Skin epidermis (tissue), 12 donors: ENCODE measurements at regions not wholly inside any gene's neighbourhood (a gene's known extent, or its start where the extent isn't known, plus 50 kb on each side); places are given as distances from the start of the nearest gene placed in this dataset.
"Not testable (repeated sequence)": the region's sequence is repeated elsewhere in the genome, so short reads cannot be mapped to it uniquely, and the experiment has no call there.

Experiments used
- H3K27ac ChIP-seq, 21 experiments: fragments of 200-600 bp; sonication (generic) in 11 of 21; one replicate each; pipeline ENCODE4 v1.5.0; 2020; ENCODE audit warnings: mild to moderate bottlenecking in 3 of 21, inconsistent platforms in 2 of 21, moderate library complexity in 2 of 21
- H3K4me3 ChIP-seq, 7 experiments: fragments of 200-600 bp; sonication (generic) in 2 of 7; one replicate each; pipeline ENCODE4 v1.5.0; 2020; ENCODE audit warnings: inconsistent platforms in 2 of 7, mild to moderate bottlenecking in 2 of 7, moderate library complexity in 1 of 7

- peak overlapping the region in 5 of 21 experiments; percentile 19 to 60 (median 33) for H3K27ac ChIP-seq
- H3K4me3 ChIP-seq = no peak overlapping the region
Observed at GRCh38 chr1:185559684-185560331, 174.4 kb upstream of the HMCN1 start.

DNA sequence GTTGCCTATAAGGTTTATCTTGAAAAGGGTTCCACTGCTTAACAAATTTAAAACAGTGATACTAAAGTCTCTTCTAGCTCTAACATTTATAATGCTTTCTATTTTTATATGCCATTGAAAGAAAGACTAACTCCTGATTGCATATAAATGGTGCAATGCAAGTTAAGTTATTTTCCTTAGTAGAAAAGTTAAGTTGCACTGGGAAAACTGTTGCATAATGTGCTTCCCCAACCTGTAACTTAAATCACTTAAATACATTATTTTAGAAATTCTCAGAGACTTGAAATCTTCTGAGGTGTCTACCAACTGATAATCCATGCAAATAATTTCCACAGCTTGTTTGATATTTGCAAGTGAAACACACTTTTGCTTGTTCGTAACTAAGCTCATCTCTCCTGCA is 175.0 kb upstream of the HMCN1 start:
- Histone ChIP-seq H3K27ac (peak overlapping the region in 2 of 21 experiments; percentile 26 to 60), H3K4me3 (no peak overlapping the region)

GRCh38 chr1:185556561-185556960 is 177.6 kb upstream of the HMCN1 start:
- no peak overlapping the region for H3K4me3 ChIP-seq
- H3K27ac ChIP-seq = no peak overlapping the region

GRCh38 chr1:185555743-185556142 is 178.4 kb upstream of the HMCN1 start:
- Histone ChIP-seq H3K4me3 (no peak overlapping the region), H3K27ac (no peak overlapping the region)

DNA sequence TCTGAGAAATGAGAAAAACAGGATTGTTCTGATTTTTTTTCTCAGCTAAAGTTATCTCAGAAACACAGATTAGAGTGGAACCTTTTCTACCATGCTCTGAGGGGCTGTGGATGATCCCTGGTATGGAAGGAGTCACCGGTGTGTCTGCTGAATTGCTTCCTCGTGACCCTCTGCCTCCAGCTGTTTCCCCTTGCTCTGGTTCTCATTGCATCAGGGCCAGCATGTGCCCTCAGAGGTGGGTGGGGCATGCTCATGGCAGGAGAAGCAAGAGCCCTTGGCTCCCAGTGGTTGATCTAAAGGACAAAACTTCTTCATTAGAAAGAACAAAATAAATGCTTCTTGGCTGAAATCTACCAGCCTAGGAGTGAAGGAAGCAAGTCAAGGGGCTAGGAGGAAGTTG is 183.2 kb upstream of the HMCN1 start:
- no peak overlapping the region for H3K4me3 ChIP-seq
- no peak overlapping the region for H3K27ac ChIP-seq

GRCh38 chr1:185549906-185550305 is 184.3 kb upstream of the HMCN1 start:
- Histone ChIP-seq H3K4me3 (no peak overlapping the region), H3K27ac (no peak overlapping the region)

DNA sequence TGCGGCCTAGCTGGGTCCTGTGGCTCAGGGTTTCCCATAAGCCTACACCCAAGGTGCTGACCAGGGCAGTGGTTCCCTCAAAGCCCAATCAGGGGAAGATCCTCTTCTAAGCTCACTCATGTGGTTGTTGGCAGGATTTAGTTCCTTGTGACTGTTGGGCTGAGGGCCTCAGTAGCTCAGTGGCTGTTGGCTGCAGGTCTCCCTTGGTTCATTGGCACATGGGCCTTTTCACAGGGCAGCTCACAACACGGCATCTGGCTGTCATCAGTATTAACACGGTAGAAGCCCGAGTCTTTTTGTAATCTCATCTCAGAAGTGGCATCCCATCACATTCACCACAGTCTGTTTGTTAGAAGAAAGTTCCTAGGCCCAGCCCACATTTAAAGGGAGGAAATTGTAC is 188.2 kb upstream of the HMCN1 start:
- H3K4me3 ChIP-seq = no peak overlapping the region
- no peak overlapping the region for H3K27ac ChIP-seq

- H3K27ac ChIP-seq = no peak overlapping the region
Observed at GRCh38 chr1:185541871-185542301, 192.3 kb upstream of the HMCN1 start.

GRCh38 chr1:185540295-185540694 is 193.9 kb upstream of the HMCN1 start:
- Histone ChIP-seq H3K27ac (no peak overlapping the region), H3K4me3 (no peak overlapping the region)

More at GRCh38 chr1:185541871-185542301, 192.3 kb upstream of the HMCN1 start:
- no peak overlapping the region for H3K4me3 ChIP-seq

GRCh38 chr1:185539277-185539943 is 194.8 kb upstream of the HMCN1 start:
- H3K27ac ChIP-seq = no peak overlapping the region
- H3K4me3 ChIP-seq = no peak overlapping the region

GRCh38 chr1:185538309-185538898 is 195.8 kb upstream of the HMCN1 start:
- not testable (repeated sequence) for H3K4me3 ChIP-seq, H3K27ac ChIP-seq

DNA sequence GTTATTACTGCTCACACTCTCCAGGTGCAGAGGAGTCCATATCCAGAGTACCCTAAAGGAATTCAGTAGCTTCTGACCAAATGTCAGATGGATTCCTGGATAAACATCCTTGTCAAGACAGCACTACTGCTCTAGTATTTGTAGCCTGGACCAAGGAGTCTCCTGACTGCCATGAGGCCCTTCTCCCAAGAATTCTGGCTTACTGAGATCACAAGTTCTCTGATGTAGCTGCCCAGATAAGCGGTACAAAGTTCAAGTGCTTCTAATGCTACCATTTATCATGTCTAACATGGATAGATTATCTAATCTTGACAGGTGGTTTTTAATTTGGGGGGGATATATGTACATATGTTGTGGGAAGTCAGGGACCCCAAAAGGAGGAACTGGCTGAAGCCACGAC is 196.6 kb upstream of the HMCN1 start:
- Histone ChIP-seq H3K27ac (no peak overlapping the region), H3K4me3 (no peak overlapping the region)

- no peak overlapping the region for H3K4me3 ChIP-seq
- H3K27ac ChIP-seq = no peak overlapping the region
Observed at GRCh38 chr1:185536165-185536920, 197.8 kb upstream of the HMCN1 start.

GRCh38 chr1:185535621-185536020 is 198.6 kb upstream of the HMCN1 start:
- Histone ChIP-seq H3K27ac (peak overlapping the region in 3 of 21 experiments; percentile 29 to 70 (median 61)), H3K4me3 (no peak overlapping the region)

GRCh38 chr1:185534801-185535200 is 199.4 kb upstream of the HMCN1 start:
- Histone ChIP-seq H3K4me3 (no peak overlapping the region), H3K27ac (peak overlapping the region in 10 of 21 experiments; percentile 6 to 70 (median 23))

GRCh38 chr1:185533596-185533995 is 200.6 kb upstream of the HMCN1 start:
- H3K27ac ChIP-seq = no peak overlapping the region
- no peak overlapping the region for H3K4me3 ChIP-seq

- no peak overlapping the region for H3K27ac ChIP-seq
Observed at GRCh38 chr1:185532856-185533255, 201.3 kb upstream of the HMCN1 start.

DNA sequence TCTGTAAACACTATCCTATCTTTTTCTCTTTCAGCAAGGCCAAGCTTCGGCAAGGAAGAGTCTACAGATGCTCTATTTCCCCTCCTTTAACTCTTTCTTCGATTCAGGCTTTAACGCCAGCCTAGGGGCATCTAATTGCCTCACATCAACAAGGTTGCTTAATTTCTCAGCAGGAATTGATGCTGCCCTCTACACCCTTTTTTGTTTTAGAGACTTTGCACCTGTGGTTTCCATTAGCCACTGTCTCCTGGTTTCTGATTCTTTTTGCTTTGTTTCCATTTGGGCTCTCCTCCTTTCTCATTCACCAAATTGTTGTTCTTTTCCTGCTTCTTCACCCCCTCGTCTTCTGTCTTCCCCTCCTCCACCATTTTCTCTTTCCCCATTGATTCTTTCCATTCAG is 202.4 kb upstream of the HMCN1 start:
- Histone ChIP-seq H3K4me3 (no peak overlapping the region), H3K27ac (no peak overlapping the region)

More at GRCh38 chr1:185532856-185533255, 201.3 kb upstream of the HMCN1 start:
- no peak overlapping the region for H3K4me3 ChIP-seq

GRCh38 chr1:185530215-185530614 is 204.0 kb upstream of the HMCN1 start:
- no peak overlapping the region for H3K27ac ChIP-seq
- H3K4me3 ChIP-seq = no peak overlapping the region

GRCh38 chr1:185529673-185530072 is 204.5 kb upstream of the HMCN1 start:
- Histone ChIP-seq H3K4me3 (no peak overlapping the region), H3K27ac (no peak overlapping the region)
